C4-2B (cell line): ENCODE measurements at regions not wholly inside any gene's neighbourhood (a gene's known extent, or its start where the extent isn't known, plus 50 kb on each side); places are given as distances from the start of the nearest gene placed in this dataset.

ENCODE experiments used
- H3K27ac ChIP-seq: fragments of 450-650 bp; 2 replicates; pipeline ENCODE4 v1.5.1; 2017
- ZFX ChIP-seq: fragments of 450-650 bp; IDR thresholded peaks from 2 replicates; pipeline ENCODE4 v1.6.1; 2017
- TF ChIP-seq, protein P1 (sequence below): fragments of 450-650 bp; conservative IDR thresholded peaks from 2 replicates; pipeline ENCODE4 v1.5.1; 2017; ENCODE audit warnings: mild to moderate bottlenecking

DNA sequence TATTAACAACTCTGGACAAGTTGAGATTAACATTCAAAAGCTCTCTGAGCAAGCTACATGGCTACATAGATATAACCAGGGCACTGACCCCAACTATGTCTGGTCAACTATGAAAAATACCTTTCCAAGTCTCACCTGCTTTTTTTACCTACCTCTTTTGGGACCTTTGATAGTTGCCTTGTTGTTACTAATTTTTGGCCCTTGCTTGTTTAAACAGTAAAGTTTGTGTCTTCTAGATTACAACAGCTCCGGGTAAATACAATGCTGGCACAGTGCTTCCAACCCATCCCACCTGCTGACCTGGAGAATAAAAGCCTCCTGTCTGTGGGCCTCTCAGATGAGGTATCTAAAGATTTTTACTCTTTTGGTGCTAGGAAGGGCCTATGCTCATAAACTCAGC, 1036.6 kb downstream of the NAALADL2 start:
- peak overlapping the region; percentile 2; the same call in 1 of the 2 replicates for H3K27ac ChIP-seq
- TF ChIP-seq ZFX: no peak
- TF ChIP-seq, protein P1, sequence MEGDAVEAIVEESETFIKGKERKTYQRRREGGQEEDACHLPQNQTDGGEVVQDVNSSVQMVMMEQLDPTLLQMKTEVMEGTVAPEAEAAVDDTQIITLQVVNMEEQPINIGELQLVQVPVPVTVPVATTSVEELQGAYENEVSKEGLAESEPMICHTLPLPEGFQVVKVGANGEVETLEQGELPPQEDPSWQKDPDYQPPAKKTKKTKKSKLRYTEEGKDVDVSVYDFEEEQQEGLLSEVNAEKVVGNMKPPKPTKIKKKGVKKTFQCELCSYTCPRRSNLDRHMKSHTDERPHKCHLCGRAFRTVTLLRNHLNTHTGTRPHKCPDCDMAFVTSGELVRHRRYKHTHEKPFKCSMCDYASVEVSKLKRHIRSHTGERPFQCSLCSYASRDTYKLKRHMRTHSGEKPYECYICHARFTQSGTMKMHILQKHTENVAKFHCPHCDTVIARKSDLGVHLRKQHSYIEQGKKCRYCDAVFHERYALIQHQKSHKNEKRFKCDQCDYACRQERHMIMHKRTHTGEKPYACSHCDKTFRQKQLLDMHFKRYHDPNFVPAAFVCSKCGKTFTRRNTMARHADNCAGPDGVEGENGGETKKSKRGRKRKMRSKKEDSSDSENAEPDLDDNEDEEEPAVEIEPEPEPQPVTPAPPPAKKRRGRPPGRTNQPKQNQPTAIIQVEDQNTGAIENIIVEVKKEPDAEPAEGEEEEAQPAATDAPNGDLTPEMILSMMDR: no peak

DNA sequence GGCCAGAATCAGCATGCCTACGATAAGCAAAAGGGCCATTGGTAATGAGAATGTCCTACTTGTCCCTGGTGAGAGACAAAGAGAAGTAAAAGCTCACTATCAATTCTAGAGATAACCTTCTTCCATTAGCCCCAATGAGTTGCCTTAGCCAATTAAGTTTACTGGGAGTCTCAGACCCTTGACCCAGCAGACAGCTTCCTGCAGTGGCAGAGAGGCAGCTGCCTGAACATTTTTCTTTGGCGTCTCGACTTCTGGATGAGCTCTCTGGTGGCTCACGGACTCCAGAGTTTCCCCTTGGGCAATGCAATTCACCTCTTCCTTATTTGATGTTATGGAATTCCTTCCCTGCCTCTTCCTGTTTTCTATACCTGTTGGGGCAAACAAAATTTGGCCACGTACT, 1034.4 kb downstream of the NAALADL2 start:
- H3K27ac ChIP-seq: no peak overlapping the region
- TF ChIP-seq, protein P1: no peak
- no peak for TF ChIP-seq ZFX

DNA sequence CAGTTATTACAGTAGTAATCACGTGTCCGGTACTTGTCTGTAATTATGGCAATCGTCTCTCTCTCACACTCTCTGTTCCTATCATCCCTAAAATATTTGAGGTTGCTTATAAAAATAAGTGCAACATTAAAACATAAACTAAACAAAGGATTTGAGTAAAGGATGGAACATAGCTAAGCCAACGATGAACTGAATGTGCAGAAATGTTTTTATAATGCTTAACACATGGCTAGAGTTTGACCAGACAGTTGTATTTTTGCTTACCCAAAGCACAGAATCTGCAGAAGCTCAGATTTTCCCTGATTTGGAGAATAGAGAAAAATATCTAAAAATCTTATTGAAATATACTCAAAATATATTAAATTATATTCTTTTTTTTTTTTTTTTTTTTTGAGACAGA, 1030.9 kb downstream of the NAALADL2 start:
- TF ChIP-seq, protein P1: no peak
- TF ChIP-seq ZFX: no peak
- no peak overlapping the region for H3K27ac ChIP-seq

DNA sequence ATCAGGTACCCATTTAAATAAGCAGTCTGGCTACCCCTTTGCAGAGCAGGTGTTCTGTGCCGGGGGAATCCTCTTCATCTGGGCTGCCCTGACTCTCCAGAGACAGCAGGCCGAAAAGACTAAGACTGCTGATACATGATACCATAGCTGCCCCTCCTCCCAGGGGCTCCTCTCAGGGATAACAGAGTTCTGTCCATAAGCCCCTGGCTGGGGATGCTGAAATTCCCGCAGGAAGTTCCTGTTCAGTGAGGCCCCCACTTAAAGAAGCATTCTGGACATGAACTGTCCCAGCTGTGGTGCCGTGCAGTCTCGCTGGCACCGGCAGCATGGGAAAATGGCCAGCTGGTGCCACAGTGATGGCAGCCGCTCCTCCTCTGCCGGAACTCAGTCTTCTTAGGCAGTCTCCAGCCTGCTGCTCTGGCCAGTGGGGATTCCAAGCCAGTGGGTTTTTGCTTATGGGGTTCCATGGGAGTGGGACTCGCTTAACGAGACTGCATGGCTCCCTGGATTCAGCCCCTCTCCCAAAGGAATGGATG, 1026.2 kb downstream of the NAALADL2 start:
- no peak for TF ChIP-seq ZFX
- TF ChIP-seq, protein P1: no peak

DNA sequence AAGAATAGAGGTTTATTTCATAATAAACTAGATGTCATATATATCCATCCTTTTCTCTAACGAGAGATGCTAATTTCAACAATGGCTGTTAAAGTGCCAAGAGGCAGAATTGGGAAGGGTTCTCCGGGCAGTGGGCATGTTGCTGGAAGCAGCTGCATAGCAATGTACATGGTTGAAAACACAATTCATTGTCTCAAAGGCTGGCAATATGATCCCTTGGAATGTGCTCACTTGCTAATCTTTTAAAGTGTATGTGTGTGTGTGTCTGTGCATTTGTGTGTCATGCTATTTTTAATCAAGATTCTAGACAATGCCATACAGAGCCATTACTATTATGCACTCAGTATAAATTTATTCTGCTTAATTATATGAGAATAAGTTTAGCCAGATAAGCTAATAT, 1020.3 kb downstream of the NAALADL2 start:
- H3K27ac ChIP-seq: no peak overlapping the region
- no peak for TF ChIP-seq ZFX

More for the DNA sequence above, 1026.2 kb downstream of the NAALADL2 start:
- H3K27ac ChIP-seq: no peak overlapping the region

DNA sequence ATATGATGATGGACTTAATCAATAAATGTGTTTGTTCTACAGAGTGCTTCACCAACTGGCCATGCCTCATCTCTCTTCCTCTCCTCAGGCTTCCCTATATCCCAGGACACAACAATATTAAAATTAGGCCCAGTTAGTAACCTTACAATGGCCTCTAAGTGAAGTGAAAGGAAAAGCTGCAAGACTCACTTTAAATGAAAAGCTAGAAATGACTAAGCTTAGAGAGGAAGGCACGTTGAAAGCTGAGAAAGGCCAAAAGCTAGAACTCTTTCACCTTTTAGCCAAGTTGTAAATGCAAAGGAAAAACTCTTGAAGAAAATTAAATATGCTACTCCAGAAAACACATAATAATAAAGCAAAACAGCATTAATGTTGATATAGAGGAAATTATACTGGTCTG, 1010.3 kb downstream of the NAALADL2 start:
- no peak overlapping the region for H3K27ac ChIP-seq
- TF ChIP-seq, protein P1: no peak
- TF ChIP-seq ZFX: no peak

DNA sequence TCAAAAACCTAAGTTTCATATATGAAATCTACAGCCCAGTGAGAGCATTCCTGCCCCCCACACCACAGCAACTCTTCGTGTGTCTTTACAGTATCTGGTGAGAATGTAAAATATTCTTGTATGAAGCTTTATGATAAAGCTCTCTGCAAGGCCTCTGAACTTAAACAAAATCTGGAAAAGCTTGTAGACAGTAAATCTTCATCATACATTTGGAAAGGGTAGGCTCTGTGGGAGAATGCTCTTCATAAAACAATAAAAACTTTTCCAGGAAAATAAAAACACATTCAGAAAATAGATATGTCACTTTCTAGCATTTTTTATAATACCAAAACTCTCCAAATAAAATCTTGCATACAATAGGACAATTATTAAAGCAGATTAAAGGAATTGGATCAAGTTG, 1009.5 kb downstream of the NAALADL2 start:
- TF ChIP-seq ZFX: no peak
- TF ChIP-seq, protein P1: no peak

DNA sequence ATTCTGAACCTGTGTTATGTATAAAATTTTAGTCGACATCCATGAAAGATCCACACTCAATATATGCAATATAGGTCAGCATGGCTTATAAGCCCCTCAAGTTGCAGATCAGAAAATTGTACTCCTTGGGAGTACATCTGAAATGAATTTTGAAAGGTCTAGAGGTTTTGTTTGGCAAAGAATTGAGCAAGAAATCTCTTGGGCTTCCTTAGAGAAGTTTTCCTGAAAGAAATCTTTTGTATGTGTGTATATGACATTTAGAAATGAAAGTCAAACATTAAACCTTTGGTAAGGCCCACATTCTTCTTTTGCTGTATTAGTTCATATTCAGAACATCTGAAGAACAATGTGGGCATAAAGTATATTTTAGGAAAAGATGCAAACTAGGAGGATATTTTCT, 1006.6 kb downstream of the NAALADL2 start:
- no peak for TF ChIP-seq ZFX
- TF ChIP-seq, protein P1: no peak
- no peak overlapping the region for H3K27ac ChIP-seq

More for the DNA sequence above, 1009.5 kb downstream of the NAALADL2 start:
- H3K27ac ChIP-seq: no peak overlapping the region
